ENCODE measurements at regions not wholly inside any gene's neighbourhood (a gene's known extent, or its start where the extent isn't known, plus 50 kb on each side); places are given as distances from the start of the nearest gene placed in this dataset.
"Not testable (repeated sequence)": the region's sequence is repeated elsewhere in the genome, so short reads cannot be mapped to it uniquely, and the experiment has no call there.

GRCh38 chr1:195847957-195848875 is 760.0 kb downstream of the KCNT2 start:
- DNase-seq (ENCODE audit: low spot score) = not testable (repeated sequence)

- no peak for DNase-seq (ENCODE audit: low spot score)
These were observed 776.5 kb downstream of the KCNT2 start for GRCh38 chr1:195831789-195832188.

GRCh38 chr1:195828325-195828724 is 779.9 kb downstream of the KCNT2 start:
- no peak for DNase-seq (ENCODE audit: low spot score)

GRCh38 chr1:195820925-195821324 is 787.3 kb downstream of the KCNT2 start:
- no peak for DNase-seq (ENCODE audit: low spot score)

GRCh38 chr1:195806060-195806459 is 802.2 kb downstream of the KCNT2 start:
- DNase-seq (ENCODE audit: low spot score) = no peak

GRCh38 chr1:195804547-195804946 is 803.7 kb downstream of the KCNT2 start:
- DNase-seq (ENCODE audit: low spot score) = no peak

- DNase-seq (ENCODE audit: low spot score) = no peak
These were observed 809.2 kb downstream of the KCNT2 start for GRCh38 chr1:195799016-195799415.

- DNase-seq (ENCODE audit: low spot score) = no peak
These were observed 814.0 kb downstream of the KCNT2 start for GRCh38 chr1:195794225-195794624.

GRCh38 chr1:195791796-195792195 is 816.4 kb downstream of the KCNT2 start:
- no peak for DNase-seq (ENCODE audit: low spot score)

GRCh38 chr1:195790514-195791168 is 817.6 kb downstream of the KCNT2 start:
- no peak for DNase-seq (ENCODE audit: low spot score)

- DNase-seq (ENCODE audit: low spot score) = no peak
These were observed 818.9 kb downstream of the KCNT2 start for GRCh38 chr1:195789321-195789720.

- no peak for DNase-seq (ENCODE audit: low spot score)
These were observed 819.5 kb downstream of the KCNT2 start for GRCh38 chr1:195788721-195789120.

- DNase-seq (ENCODE audit: low spot score) = no peak
These were observed 822.4 kb downstream of the KCNT2 start for GRCh38 chr1:195785830-195786229.

- DNase-seq (ENCODE audit: low spot score) = no peak
These were observed 834.3 kb downstream of the KCNT2 start for GRCh38 chr1:195773931-195774330.

GRCh38 chr1:195769461-195769860 is 838.8 kb downstream of the KCNT2 start:
- DNase-seq (ENCODE audit: low spot score) = no peak

- no peak for DNase-seq (ENCODE audit: low spot score)
These were observed 839.3 kb downstream of the KCNT2 start for GRCh38 chr1:195768936-195769335.

- no peak for DNase-seq (ENCODE audit: low spot score)
These were observed 839.9 kb downstream of the KCNT2 start for GRCh38 chr1:195768377-195768776.

- DNase-seq (ENCODE audit: low spot score) = no peak
These were observed 841.5 kb downstream of the KCNT2 start for GRCh38 chr1:195766709-195767108.

- DNase-seq (ENCODE audit: low spot score) = no peak
These were observed 843.1 kb downstream of the KCNT2 start for GRCh38 chr1:195765099-195765498.

GRCh38 chr1:195763907-195764374 is 844.3 kb downstream of the KCNT2 start:
- no peak for DNase-seq (ENCODE audit: low spot score)

- DNase-seq (ENCODE audit: low spot score) = no peak
These were observed 844.9 kb downstream of the KCNT2 start for GRCh38 chr1:195763146-195763906.

GRCh38 chr1:195761104-195761503 is 847.1 kb downstream of the KCNT2 start:
- no peak for DNase-seq (ENCODE audit: low spot score)

Measured in left forelimb (tissue), 1 donor.